ENCODE measurements at regions not wholly inside any gene's neighbourhood (a gene's known extent, or its start where the extent isn't known, plus 50 kb on each side); places are given as distances from the start of the nearest gene placed in this dataset.

GRCh38 chr18:24658302-24658701 lies 197.9 kb downstream of the HRH4 start:
- no peak for TF ChIP-seq POLR2AphosphoS5 (IDR thresholded peaks at IDR 0.05)
- TF ChIP-seq POLR2A (IDR thresholded peaks at IDR 0.05), result no peak
- no peak for TF ChIP-seq CTCF (IDR thresholded peaks at IDR 0.05)
- no peaks in the 10 kb centered on the region for H3K27me3 ChIP-seq
- no peaks in the 10 kb centered on the region for H3K36me3 ChIP-seq
- intact Hi-C loops (cut with DNase I; ENCODE audit: low total_unique reads), result no loop called here
- H3K27ac ChIP-seq, result no peak overlapping the region
- H3K4me3 ChIP-seq, result no peak overlapping the region
- no peaks in the 10 kb centered on the region for H3K9me3 ChIP-seq
- DNase-seq (ENCODE audit: low spot score in 2 of 2), result no peak
- no peaks in the 10 kb centered on the region for H3K4me1 ChIP-seq

- DNase-seq (ENCODE audit: low spot score in 2 of 2), result peak in 1 of 2 donors; percentile 22
- no peaks in the 10 kb centered on the region for H3K9me3 ChIP-seq
- peak overlapping the region; percentile 57 to 64 for H3K27ac ChIP-seq
- no peaks in the 10 kb centered on the region for H3K27me3 ChIP-seq
- no peaks in the 10 kb centered on the region for H3K4me1 ChIP-seq
- TF ChIP-seq POLR2A (IDR thresholded peaks at IDR 0.05), result no peak
- TF ChIP-seq CTCF (IDR thresholded peaks at IDR 0.05), result no peak
- no peak for TF ChIP-seq POLR2AphosphoS5 (IDR thresholded peaks at IDR 0.05)
- intact Hi-C loops (cut with DNase I; ENCODE audit: low total_unique reads), result no loop called here
- H3K4me3 ChIP-seq, result peak overlapping the region; percentile 42 to 62 (median 49)
- no peaks in the 10 kb centered on the region for H3K36me3 ChIP-seq
Observed at GRCh38 chr18:24659827-24660720, 199.6 kb downstream of the HRH4 start.

GRCh38 chr18:24660956-24661355 lies 200.5 kb downstream of the HRH4 start:
- no peak for TF ChIP-seq CTCF (IDR thresholded peaks at IDR 0.05)
- TF ChIP-seq POLR2AphosphoS5 (IDR thresholded peaks at IDR 0.05), result no peak
- TF ChIP-seq POLR2A (IDR thresholded peaks at IDR 0.05), result no peak
- no peak overlapping the region for H3K4me3 ChIP-seq
- H3K27me3 ChIP-seq, result no peaks in the 10 kb centered on the region
- no peaks in the 10 kb centered on the region for H3K36me3 ChIP-seq
- no peaks in the 10 kb centered on the region for H3K9me3 ChIP-seq
- peak overlapping the region in 1 of 2 donors; percentile 64 for H3K27ac ChIP-seq
- no peaks in the 10 kb centered on the region for H3K4me1 ChIP-seq
- no peak for DNase-seq (ENCODE audit: low spot score in 2 of 2)
- intact Hi-C loops (cut with DNase I; ENCODE audit: low total_unique reads), result no loop called here

GRCh38 chr18:24662412-24662821 lies 202.0 kb downstream of the HRH4 start:
- TF ChIP-seq POLR2A (IDR thresholded peaks at IDR 0.05), result no peak
- TF ChIP-seq POLR2AphosphoS5 (IDR thresholded peaks at IDR 0.05), result no peak
- no peak for TF ChIP-seq CTCF (IDR thresholded peaks at IDR 0.05)
- H3K9me3 ChIP-seq, result no peaks in the 10 kb centered on the region
- H3K27ac ChIP-seq, result no peak overlapping the region
- intact Hi-C loops (cut with DNase I; ENCODE audit: low total_unique reads), result no loop called here
- H3K4me1 ChIP-seq, result no peaks in the 10 kb centered on the region
- no peak for DNase-seq (ENCODE audit: low spot score in 2 of 2)
- H3K36me3 ChIP-seq, result no peaks in the 10 kb centered on the region
- H3K27me3 ChIP-seq, result no peaks in the 10 kb centered on the region
- H3K4me3 ChIP-seq, result no peak overlapping the region

DNA sequence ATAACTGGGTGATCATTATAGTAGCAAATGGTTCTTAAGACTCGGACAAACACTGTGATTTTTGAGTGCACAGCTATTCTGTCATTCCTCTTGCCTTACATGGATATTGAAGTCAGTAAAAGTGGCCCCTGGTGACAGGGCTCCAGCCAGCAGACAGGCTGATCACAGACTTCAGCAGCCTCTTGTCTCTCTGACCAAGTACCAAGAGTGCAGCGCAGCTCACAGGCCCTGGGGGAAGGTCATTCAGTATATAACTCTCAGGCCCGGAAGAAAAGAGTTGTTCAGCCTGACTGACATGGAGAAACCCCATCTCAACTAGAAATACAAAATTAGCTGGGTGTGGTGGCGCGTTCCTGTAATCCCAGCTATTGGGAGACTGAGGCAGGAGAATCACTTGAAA lies 202.6 kb downstream of the HRH4 start:
- DNase-seq (ENCODE audit: low spot score in 2 of 2), result no peak
- intact Hi-C loops (cut with DNase I; ENCODE audit: low total_unique reads), result no loop called here
- Histone ChIP-seq H3K4me1 (no peaks in the 10 kb centered on the region), H3K27ac (no peak overlapping the region), H3K36me3 (no peaks in the 10 kb centered on the region), H3K4me3 (no peak overlapping the region), H3K9me3 (no peaks in the 10 kb centered on the region), H3K27me3 (no peaks in the 10 kb centered on the region)
- no peak for TF ChIP-seq POLR2AphosphoS5 (IDR thresholded peaks at IDR 0.05)
- no peak for TF ChIP-seq POLR2A (IDR thresholded peaks at IDR 0.05)
- TF ChIP-seq CTCF (IDR thresholded peaks at IDR 0.05), result no peak
